H9 (cell line): ENCODE measurements at regions not wholly inside any gene's neighbourhood (a gene's known extent, or its start where the extent isn't known, plus 50 kb on each side); places are given as distances from the start of the nearest gene placed in this dataset.
"Not testable (repeated sequence)": the region's sequence is repeated elsewhere in the genome, so short reads cannot be mapped to it uniquely, and the experiment has no call there.

Experiments
- DNase-seq: peaks from one replicate; pipeline ENCODE4 v3.0.0-alpha.2; 2017
- H2AFZ ChIP-seq: one replicate; pipeline ENCODE4 v1.6.1; 2013; ENCODE audit warnings: mild to moderate bottlenecking, low read length, control low read depth, moderate library complexity
- H2AK5ac ChIP-seq: 2 replicates; pipeline ENCODE4 v1.6.1; 2013; ENCODE audit warnings: low read length, control low read depth, mixed read lengths; ENCODE audit not compliant: insufficient read length
- H2BK120ac ChIP-seq: one replicate; pipeline ENCODE4 v1.6.1; 2013; ENCODE audit warnings: low read depth, mild to moderate bottlenecking, low read length, control low read depth, inconsistent platforms; ENCODE audit not compliant: poor library complexity, severe bottlenecking
- H2BK12ac ChIP-seq: 2 replicates; pipeline ENCODE4 v1.6.1; 2013; ENCODE audit warnings: low read length, control low read depth, mixed read lengths, low read depth; ENCODE audit not compliant: insufficient read length
- H2BK15ac ChIP-seq: 2 replicates; pipeline ENCODE4 v1.6.1; 2013; ENCODE audit warnings: low read depth, low read length, control low read depth
- H2BK20ac ChIP-seq: one replicate; pipeline ENCODE4 v1.6.1; 2013; ENCODE audit warnings: low read depth, mild to moderate bottlenecking, low read length, control low read depth, inconsistent platforms; ENCODE audit not compliant: poor library complexity, severe bottlenecking
- H2BK5ac ChIP-seq: 2 replicates; pipeline ENCODE4 v1.6.1; 2013; ENCODE audit warnings: low read length, control low read depth, mixed read lengths; ENCODE audit not compliant: insufficient read length
- H3K14ac ChIP-seq: 2 replicates; pipeline ENCODE4 v1.6.1; 2013; ENCODE audit warnings: low read length, control low read depth; ENCODE audit not compliant: insufficient read depth
- H3K18ac ChIP-seq: 2 replicates; pipeline ENCODE4 v1.6.1; 2013; ENCODE audit warnings: low read depth, mild to moderate bottlenecking, mixed read lengths, low read length, control low read depth; ENCODE audit not compliant: insufficient read length
- H3K23ac ChIP-seq: 2 replicates; pipeline ENCODE4 v1.6.1; 2013; ENCODE audit warnings: low read length, control low read depth, mixed read lengths, low read depth; ENCODE audit not compliant: insufficient read length
- H3K23me2 ChIP-seq: 2 replicates; pipeline ENCODE4 v1.6.1; 2013; ENCODE audit warnings: low read depth, mild to moderate bottlenecking, mixed read lengths, low read length, control low read depth; ENCODE audit not compliant: insufficient read length, poor library complexity, severe bottlenecking
- H3K27ac ChIP-seq: 2 replicates; pipeline ENCODE4 v1.5.1; 2013; ENCODE audit warnings: low read length, control low read depth, mixed read lengths, low read depth; ENCODE audit not compliant: insufficient read length
- H3K27me3 ChIP-seq: 2 replicates; pipeline ENCODE4 v1.6.1; 2013; ENCODE audit warnings: low read length, control low read depth, inconsistent platforms; ENCODE audit not compliant: insufficient read depth
- H3K4ac ChIP-seq: 2 replicates; pipeline ENCODE4 v1.6.1; 2013; ENCODE audit warnings: low read depth, mild to moderate bottlenecking, control low read depth, inconsistent platforms, low read length, moderate library complexity
- H3K4me1 ChIP-seq: 2 replicates; pipeline ENCODE4 v1.6.1; 2013; ENCODE audit warnings: low read length, control low read depth, inconsistent platforms; ENCODE audit not compliant: insufficient read depth
- H3K4me2 ChIP-seq: 2 replicates; pipeline ENCODE4 v1.6.1; 2013; ENCODE audit warnings: low read length, control low read depth, mixed read lengths; ENCODE audit not compliant: insufficient read length, insufficient read depth
- H3K56ac ChIP-seq: 2 replicates; pipeline ENCODE4 v1.6.1; 2013; ENCODE audit warnings: low read depth, mild to moderate bottlenecking, mixed read lengths, low read length, control low read depth; ENCODE audit not compliant: insufficient read length
- H3K79me1 ChIP-seq: 2 replicates; pipeline ENCODE4 v1.6.1; 2013; ENCODE audit warnings: low read depth, mild to moderate bottlenecking, moderate library complexity, low read length, control low read depth, inconsistent platforms; ENCODE audit not compliant: insufficient read depth, poor library complexity, severe bottlenecking
- H3K79me2 ChIP-seq: 2 replicates; pipeline ENCODE4 v1.6.1; 2013; ENCODE audit warnings: low read length, control low read depth, inconsistent platforms; ENCODE audit not compliant: insufficient read depth
- H3K9ac ChIP-seq: 2 replicates; pipeline ENCODE4 v1.6.1; 2013; ENCODE audit warnings: low read length, control low read depth, mixed read lengths; ENCODE audit not compliant: insufficient read length; ENCODE audit errors: extremely low read depth
- H3K9me3 ChIP-seq: one replicate; pipeline ENCODE4 v1.6.1; 2013; ENCODE audit warnings: low read depth, low read length, inconsistent platforms; ENCODE audit not compliant: control insufficient read depth
- H3T11ph ChIP-seq: one replicate; pipeline ENCODE4 v1.6.1; 2013; ENCODE audit warnings: mild to moderate bottlenecking, low read length, control low read depth, inconsistent platforms
- H4K20me1 ChIP-seq: one replicate; pipeline ENCODE4 v1.6.1; 2013; ENCODE audit not compliant: control insufficient read depth, insufficient read length, insufficient read depth
- H4K5ac ChIP-seq: 2 replicates; pipeline ENCODE4 v1.6.1; 2013; ENCODE audit warnings: low read depth, mild to moderate bottlenecking, mixed read lengths, low read length, control low read depth; ENCODE audit not compliant: insufficient read length
- H4K8ac ChIP-seq: replicated peaks from 2 replicates; pipeline ENCODE4 v1.6.1; 2013; ENCODE audit warnings: low read length, control low read depth, mixed read lengths, low read depth; ENCODE audit not compliant: insufficient read length
- H4K91ac ChIP-seq: 2 replicates; pipeline ENCODE4 v1.6.1; 2013; ENCODE audit warnings: low read depth, mild to moderate bottlenecking, moderate library complexity, mixed read lengths, low read length, control low read depth; ENCODE audit not compliant: insufficient read length
- H3K27ac Mint-ChIP-seq, 3 experiments: 2 replicates in 2 of 3; 3 replicates in 1 of 3; pipeline ENCODE4 v1.8.0; 2020 to 2021; ENCODE audit warnings: mixed read lengths in 3 of 3, mild to moderate bottlenecking in 1 of 3, moderate library complexity in 1 of 3
- H3K27me3 Mint-ChIP-seq: 2 replicates; pipeline ENCODE4 v1.8.0; 2021; ENCODE audit warnings: low read depth, mild to moderate bottlenecking, moderate library complexity, mixed read lengths
- H3K36me3 Mint-ChIP-seq, 3 experiments: 2 replicates in 2 of 3; 3 replicates in 1 of 3; pipeline ENCODE4 v1.8.0; 2020 to 2021; ENCODE audit warnings: low read depth in 3 of 3, mixed read lengths in 3 of 3; ENCODE audit not compliant: insufficient read depth in 1 of 3
- H3K4me1 Mint-ChIP-seq, 2 experiments: 2 replicates each; pipeline ENCODE4 v1.8.0; 2020; ENCODE audit warnings: mixed read lengths in 2 of 2
- H3K4me3 Mint-ChIP-seq, 2 experiments: 2 replicates in 1 of 2; 3 replicates in 1 of 2; pipeline ENCODE4 v1.8.0; 2020 to 2021; ENCODE audit warnings: mild to moderate bottlenecking in 2 of 2, mixed read lengths in 2 of 2, moderate library complexity in 1 of 2
- H3K9me3 Mint-ChIP-seq, 2 experiments: 2 replicates in 1 of 2; 3 replicates in 1 of 2; pipeline ENCODE4 v1.8.0; 2020; ENCODE audit warnings: mild to moderate bottlenecking in 2 of 2, mixed read lengths in 2 of 2, moderate library complexity in 1 of 2
- CTCF ChIP-seq: fragments of 200-600 bp; sonication (generic); conservative IDR thresholded peaks from 3 replicates; pipeline ENCODE4 v1.8.0; 2021; ENCODE audit warnings: antibody characterized with exemption, mild to moderate bottlenecking
- WGBS: extraction: QIAGEN DNeasy Blood & Tissue Kit; methylation state at CpG from one replicate; pipeline ENCODE4 v1.1.7; 2013; ENCODE audit warnings: missing lambda C conversion rate, low lambda C conversion rate, mixed read lengths; ENCODE audit not compliant: insufficient read length; ENCODE audit errors: extremely low coverage; 5-methylcytosine and 5-hydroxymethylcytosine counted together

DNA sequence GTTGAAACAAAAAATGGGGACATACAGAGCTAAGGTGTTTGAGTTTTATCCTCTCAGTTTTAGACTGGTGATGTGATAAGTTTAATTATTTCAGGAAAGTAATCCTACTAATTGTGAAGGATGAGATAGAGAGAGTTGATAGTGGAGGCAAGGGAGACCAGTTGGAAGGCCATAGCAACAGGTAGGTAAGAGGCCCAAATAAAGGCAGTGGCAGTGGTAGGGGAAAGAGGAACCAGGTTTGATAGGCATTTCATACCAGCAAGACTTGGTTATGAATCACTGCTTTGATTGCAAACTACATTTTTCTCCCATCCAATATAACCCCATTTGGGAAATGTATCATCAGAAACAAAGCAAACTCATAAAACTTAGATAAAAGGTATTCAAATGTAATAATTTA, 63.1 kb upstream of the SH3GLB1 start:
- Histone ChIP-seq H3K79me2 (no peaks in the 10 kb centered on the region), H3K9ac (no peak overlapping the region), H3K4ac (no peak overlapping the region), H3K27ac (no peak overlapping the region), H2BK5ac (no peak overlapping the region), H3T11ph (no peak overlapping the region), H3K79me1 (no peaks in the 10 kb centered on the region), H3K56ac (no peak overlapping the region), H3K4me2 (no peak overlapping the region), H2AFZ (no peak overlapping the region), H3K27me3 (no peaks in the 10 kb centered on the region), H3K23me2 (no peaks in the 10 kb centered on the region), H3K18ac (no peak overlapping the region), H2BK120ac (no peak overlapping the region), H2BK15ac (no peak overlapping the region), H4K20me1 (no peaks in the 10 kb centered on the region), H3K4me1 (no peaks in the 10 kb centered on the region), H4K91ac (no peak overlapping the region), H4K8ac (no peak overlapping the region), H3K14ac (no peak overlapping the region), H2AK5ac (no peak overlapping the region), H3K23ac (no peak overlapping the region), H3K9me3 (no peaks in the 10 kb centered on the region), H2BK20ac (no peak overlapping the region), H2BK12ac (no peak overlapping the region), H4K5ac (no peak overlapping the region)
- Mint-ChIP-seq H3K27me3 (no peaks in the 10 kb centered on the region), H3K27ac (no peak overlapping the region), H3K4me3 (no peak overlapping the region), H3K4me1 (no peaks in the 10 kb centered on the region), H3K9me3 (no peaks in the 10 kb centered on the region), H3K36me3 (no peaks in the 10 kb centered on the region)
- no peak for TF ChIP-seq CTCF
- no peak for DNase-seq

DNA sequence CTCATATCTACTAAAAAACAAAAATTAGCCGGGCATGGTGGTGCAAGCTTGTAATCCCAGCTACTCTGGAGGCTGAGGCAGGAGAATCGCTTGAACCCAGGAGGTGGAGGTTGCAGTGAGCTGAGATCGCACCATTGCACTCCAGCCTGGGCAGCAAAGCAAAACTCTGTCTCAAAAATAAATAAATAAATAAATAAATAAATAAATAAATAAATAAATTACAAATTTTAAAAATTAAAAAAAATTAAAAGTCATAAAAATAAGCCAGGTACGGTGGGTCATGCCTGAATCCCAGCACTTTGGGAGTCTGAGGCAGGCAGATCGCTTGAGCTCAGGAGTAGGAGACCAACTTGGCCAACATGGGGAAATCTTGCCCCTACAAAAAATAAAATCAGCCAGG, 59.7 kb upstream of the SH3GLB1 start:
- H3K56ac ChIP-seq, H3K4me2 ChIP-seq, H2AK5ac ChIP-seq, H2BK20ac ChIP-seq, H3K9me3 ChIP-seq, H3K4ac ChIP-seq, H4K91ac ChIP-seq, H4K8ac ChIP-seq, H3K23ac ChIP-seq, H3K9ac ChIP-seq, H3K9me3 Mint-ChIP-seq, H3K14ac ChIP-seq, H3T11ph ChIP-seq, H3K4me1 Mint-ChIP-seq, H2BK15ac ChIP-seq, H3K27ac ChIP-seq, H2BK12ac ChIP-seq, DNase-seq, H3K27me3 ChIP-seq, H3K23me2 ChIP-seq, H3K27me3 Mint-ChIP-seq, H3K4me1 ChIP-seq, H3K18ac ChIP-seq, H2BK5ac ChIP-seq, H3K36me3 Mint-ChIP-seq, H3K4me3 Mint-ChIP-seq, H3K27ac Mint-ChIP-seq, H4K5ac ChIP-seq, H3K79me2 ChIP-seq, H2BK120ac ChIP-seq, H3K79me1 ChIP-seq, H4K20me1 ChIP-seq, H2AFZ ChIP-seq: not testable (repeated sequence)
- WGBS: no CpG with 5 or more reads among the region's 5 CpGs
